ENCODE measurements at regions not wholly inside any gene's neighbourhood (a gene's known extent, or its start where the extent isn't known, plus 50 kb on each side); places are given as distances from the start of the nearest gene placed in this dataset.
"Not testable (repeated sequence)": the region's sequence is repeated elsewhere in the genome, so short reads cannot be mapped to it uniquely, and the experiment has no call there.

DNA sequence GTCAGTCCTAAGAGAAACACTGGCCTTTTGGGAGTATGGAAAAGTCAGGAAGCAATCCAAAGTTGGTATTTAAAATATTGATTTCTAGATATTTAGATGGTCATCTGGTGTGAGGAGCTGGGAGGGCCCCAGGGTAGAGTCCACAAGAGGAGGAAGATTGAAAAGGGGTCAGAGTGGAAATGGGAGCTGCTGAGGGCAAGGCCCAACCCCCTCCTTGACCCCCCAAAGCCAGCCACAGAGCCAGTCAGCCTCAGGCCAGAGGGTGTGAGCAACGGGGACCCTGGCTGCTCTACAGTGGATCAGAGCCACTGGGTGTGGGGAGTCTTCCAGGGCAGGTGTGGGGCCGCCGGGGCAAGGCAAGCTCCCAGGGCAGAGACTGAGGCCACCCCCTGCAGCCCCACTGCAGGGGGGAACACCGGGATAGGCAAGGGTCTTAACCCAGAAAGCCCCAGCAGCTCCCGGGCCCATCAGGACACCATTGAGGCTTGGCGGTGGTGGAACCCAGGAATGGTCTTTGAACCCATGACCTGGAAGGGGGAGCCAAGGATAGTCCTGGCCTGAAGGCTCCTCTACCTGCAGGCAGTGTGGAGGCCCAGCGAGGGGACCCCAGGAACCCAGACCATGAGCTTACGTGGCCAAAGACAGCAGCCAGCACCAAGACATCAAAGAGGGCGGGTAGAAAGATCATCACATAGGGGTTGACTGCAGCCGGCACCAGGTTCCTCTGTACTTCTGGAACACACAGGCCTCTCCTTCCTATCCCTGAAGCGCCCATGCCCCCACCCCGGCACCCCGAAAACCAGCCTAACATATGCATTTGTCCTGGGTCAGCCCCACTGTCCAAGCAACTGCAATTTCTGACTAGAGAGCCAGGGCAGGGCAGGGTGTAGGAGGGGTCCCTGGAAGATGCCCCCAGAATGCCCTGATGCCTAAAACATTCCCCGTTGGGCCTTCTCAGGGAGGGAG is 51.3 kb upstream of the CSPG4 start:
- DNase-seq (ENCODE audit: low spot score), result not testable (repeated sequence)

DNA sequence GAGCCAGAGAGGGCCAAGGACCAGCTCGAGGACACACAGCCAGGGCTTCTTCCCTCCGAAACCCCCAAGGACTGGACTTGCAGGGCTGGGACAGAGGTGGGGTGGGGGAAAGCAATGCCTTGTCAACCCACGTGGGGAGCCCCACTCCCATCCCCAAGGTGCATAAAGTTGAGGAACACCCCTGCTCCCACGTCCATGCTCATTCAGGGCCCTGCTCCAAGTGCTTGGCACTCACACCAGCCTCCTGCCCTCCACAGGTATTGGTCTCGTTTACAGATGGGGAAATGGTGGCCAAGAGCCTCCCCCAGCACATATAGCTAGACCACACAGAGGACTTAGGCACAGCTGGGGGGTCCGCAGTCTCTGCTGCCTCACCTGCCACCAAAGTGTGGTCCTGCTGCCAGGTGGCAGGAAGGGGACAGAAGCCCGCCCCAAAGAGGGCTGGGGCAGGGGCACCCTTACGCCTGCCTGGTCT is 50.5 kb upstream of the CSPG4 start:
- DNase-seq (ENCODE audit: low spot score), result no peak
